Panc1 (cell line): ENCODE measurements at regions not wholly inside any gene's neighbourhood (a gene's known extent, or its start where the extent isn't known, plus 50 kb on each side); places are given as distances from the start of the nearest gene placed in this dataset.

Experiments used
- CTCF ChIP-seq: fragments of 450-650 bp; IDR thresholded peaks from 2 replicates; pipeline ENCODE4 v1.5.1; 2017; ENCODE audit warnings: mild to moderate bottlenecking
- POLR2AphosphoS5 ChIP-seq: IDR thresholded peaks from 2 replicates; pipeline ENCODE4 v1.6.1; 2012; ENCODE audit warnings: mild to moderate bottlenecking, low read depth, low read length, moderate library complexity

GRCh38 chr19:34578751-34579150 is 97.2 kb downstream of the WTIP start:
- TF ChIP-seq CTCF = no peak
- no peak for TF ChIP-seq POLR2AphosphoS5
